ENCODE measurements at regions not wholly inside any gene's neighbourhood (a gene's known extent, or its start where the extent isn't known, plus 50 kb on each side); places are given as distances from the start of the nearest gene placed in this dataset.

DNA sequence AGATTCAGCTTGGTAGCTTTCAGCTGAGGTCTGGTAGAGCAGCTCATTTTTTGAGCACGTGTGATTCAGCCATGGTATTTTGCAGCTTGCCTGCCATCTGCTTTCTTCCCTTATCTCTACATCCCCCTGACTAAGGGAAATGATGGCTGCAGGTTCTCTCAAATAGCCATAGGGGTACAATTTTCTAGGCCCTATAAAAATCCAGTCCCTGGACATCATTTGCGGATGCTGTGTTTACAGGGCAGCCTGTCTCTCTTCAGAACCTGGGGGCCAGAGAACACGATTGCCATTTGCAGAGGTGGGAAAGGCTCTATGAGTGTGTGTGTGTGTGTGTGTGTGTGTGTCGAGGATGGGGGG lies 442.7 kb upstream of the MEIS1 start:
- no peak for ATAC-seq
- intact Hi-C loops (cut with DNase I; ENCODE audit: low total_unique reads) (no loop called here), in situ Hi-C loops (cut with MboI; ENCODE audit: low sequenced_read_pairs in 4 of 4) (no loop called here)
- Histone ChIP-seq H3K36me3 (no peaks in the 10 kb centered on the region), H3K4me3 (no peak overlapping the region), H3K9me3 (no peaks in the 10 kb centered on the region), H3K27me3 (no peaks in the 10 kb centered on the region), H3K4me1 (peaks cover 7 to 11% of the 10 kb centered on the region in 2 donors), H3K27ac (peak overlapping the region in 1 of 4 donors; percentile 36)
- no peak for DNase-seq
- TF ChIP-seq POLR2A (IDR thresholded peaks at IDR 0.05) (no peak), CTCF (IDR thresholded peaks at IDR 0.05 in 4 of 5, conservative IDR thresholded peaks at IDR 0.05 in 1 of 5) (no peak)

- peak; percentile 39 to 74 for ATAC-seq
These were observed 443.3 kb upstream of the MEIS1 start for GRCh38 chr2:65991381-65992197.

DNA sequence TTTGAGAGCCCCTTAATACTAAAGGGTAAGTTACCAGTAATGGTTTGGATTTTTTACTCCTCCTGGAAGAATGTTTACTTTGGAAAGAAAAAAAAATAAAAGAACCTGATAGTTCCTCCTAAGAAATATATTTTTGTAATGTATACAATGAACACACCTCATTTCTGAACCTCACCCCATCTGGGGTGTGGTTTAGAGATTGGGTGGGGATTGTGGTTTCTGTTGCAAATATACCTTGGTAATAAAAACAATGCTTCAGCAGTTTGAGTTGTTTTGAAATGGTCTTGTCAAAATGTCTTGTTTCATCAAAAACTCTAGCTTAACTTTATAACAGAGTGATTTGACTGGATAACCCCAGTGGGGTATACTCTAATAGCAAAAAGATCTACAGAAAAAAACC lies 448.9 kb upstream of the MEIS1 start:
- Histone ChIP-seq H3K27ac (no peak overlapping the region), H3K36me3 (no peaks in the 10 kb centered on the region), H3K27me3 (no peaks in the 10 kb centered on the region), H3K9me3 (no peaks in the 10 kb centered on the region), H3K4me1 (peaks cover 0 to under 1% of the 10 kb centered on the region in 2 donors), H3K4me3 (no peak overlapping the region)
- DNase-seq (no peak), ATAC-seq (no peak)
- intact Hi-C loops (cut with DNase I; ENCODE audit: low total_unique reads) (no loop called here), in situ Hi-C loops (cut with MboI; ENCODE audit: low sequenced_read_pairs in 4 of 4) (no loop called here)
- TF ChIP-seq CTCF (IDR thresholded peaks at IDR 0.05 in 4 of 5, conservative IDR thresholded peaks at IDR 0.05 in 1 of 5) (no peak), POLR2A (IDR thresholded peaks at IDR 0.05) (no peak)

More at GRCh38 chr2:65991381-65992197, 443.3 kb upstream of the MEIS1 start:
- TF ChIP-seq CTCF (IDR thresholded peaks at IDR 0.05 in 4 of 5, conservative IDR thresholded peaks at IDR 0.05 in 1 of 5) = no peak
- TF ChIP-seq POLR2A (IDR thresholded peaks at IDR 0.05) = no peak
- Histone ChIP-seq H3K27me3 (no peaks in the 10 kb centered on the region), H3K36me3 (no peaks in the 10 kb centered on the region), H3K4me3 (no peak overlapping the region), H3K9me3 (no peaks in the 10 kb centered on the region), H3K27ac (peak overlapping the region in 1 of 4 donors; percentile 36), H3K4me1 (peaks cover 7 to 11% of the 10 kb centered on the region in 2 donors)
- in situ Hi-C loops (cut with MboI; ENCODE audit: low sequenced_read_pairs in 4 of 4) (no loop called here), intact Hi-C loops (cut with DNase I; ENCODE audit: low total_unique reads) (no loop called here)
- peak; percentile 8 to 34 for DNase-seq

DNA sequence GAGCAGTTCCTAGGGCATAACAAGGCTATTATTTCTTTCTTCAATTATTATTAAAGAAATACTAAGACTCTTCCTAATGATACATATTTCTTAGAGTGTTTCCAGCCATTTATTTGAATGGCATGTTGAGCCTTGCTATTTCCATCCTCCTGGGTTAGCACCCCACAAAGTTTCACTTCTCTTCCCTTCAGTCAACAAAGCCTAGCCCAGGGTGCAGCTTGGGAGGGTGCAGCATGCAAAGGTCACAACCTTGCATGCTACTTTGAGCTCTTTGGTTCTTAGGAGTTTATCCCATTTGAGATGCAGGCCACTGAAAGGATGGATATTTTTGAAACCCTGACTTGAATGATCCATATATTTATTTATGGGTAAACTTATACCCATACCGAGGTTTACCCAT lies 454.4 kb upstream of the MEIS1 start:
- no peak overlapping the region for H3K27ac ChIP-seq
- H3K36me3 ChIP-seq = no peaks in the 10 kb centered on the region
- no peaks in the 10 kb centered on the region for H3K4me1 ChIP-seq
- no peak for TF ChIP-seq CTCF (IDR thresholded peaks at IDR 0.05 in 4 of 5, conservative IDR thresholded peaks at IDR 0.05 in 1 of 5)
- no peak for TF ChIP-seq POLR2A (IDR thresholded peaks at IDR 0.05)
- no peaks in the 10 kb centered on the region for H3K27me3 ChIP-seq
- DNase-seq = no peak
- no peak for ATAC-seq
- H3K4me3 ChIP-seq = no peak overlapping the region
- intact Hi-C loops (cut with DNase I; ENCODE audit: low total_unique reads) (no loop called here), in situ Hi-C loops (cut with MboI; ENCODE audit: low sequenced_read_pairs in 4 of 4) (no loop called here)
- no peaks in the 10 kb centered on the region for H3K9me3 ChIP-seq
